Duodenal mucosa (tissue), 2 donors: ENCODE measurements at regions not wholly inside any gene's neighbourhood (a gene's known extent, or its start where the extent isn't known, plus 50 kb on each side); places are given as distances from the start of the nearest gene placed in this dataset.

Experiments used
- H3K27ac ChIP-seq: one replicate; pipeline ENCODE4 v1.7.0; 2013; ENCODE audit warnings: low read depth, low read length
- H3K27me3 ChIP-seq, 2 donors: one replicate each; pipeline ENCODE4 v1.7.0; 2013; ENCODE audit warnings: low read length in 2 of 2, control low read depth in 1 of 2; ENCODE audit not compliant: insufficient read depth in 2 of 2, control insufficient read depth in 1 of 2
- H3K36me3 ChIP-seq, 2 donors: one replicate each; pipeline ENCODE4 v1.7.0; 2013; ENCODE audit warnings: low read length in 2 of 2, control low read depth in 1 of 2; ENCODE audit not compliant: insufficient read depth in 2 of 2, control insufficient read depth in 1 of 2
- H3K4me1 ChIP-seq, 2 donors: one replicate each; pipeline ENCODE4 v1.7.0; 2013; ENCODE audit warnings: low read length in 2 of 2, control low read depth in 1 of 2; ENCODE audit not compliant: insufficient read depth in 2 of 2, control insufficient read depth in 1 of 2
- H3K4me3 ChIP-seq, 2 donors: one replicate each; pipeline ENCODE4 v1.7.0; 2013; ENCODE audit warnings: low read length in 2 of 2, low read depth in 1 of 2
- H3K9ac ChIP-seq, 2 donors: one replicate each; pipeline ENCODE4 v1.7.0; 2013; ENCODE audit warnings: low read length in 2 of 2, low read depth in 1 of 2
- H3K9me3 ChIP-seq, 2 donors: one replicate each; pipeline ENCODE4 v1.7.0; 2013; ENCODE audit warnings: low read length in 2 of 2, control low read depth in 1 of 2; ENCODE audit not compliant: control insufficient read depth in 1 of 2

DNA sequence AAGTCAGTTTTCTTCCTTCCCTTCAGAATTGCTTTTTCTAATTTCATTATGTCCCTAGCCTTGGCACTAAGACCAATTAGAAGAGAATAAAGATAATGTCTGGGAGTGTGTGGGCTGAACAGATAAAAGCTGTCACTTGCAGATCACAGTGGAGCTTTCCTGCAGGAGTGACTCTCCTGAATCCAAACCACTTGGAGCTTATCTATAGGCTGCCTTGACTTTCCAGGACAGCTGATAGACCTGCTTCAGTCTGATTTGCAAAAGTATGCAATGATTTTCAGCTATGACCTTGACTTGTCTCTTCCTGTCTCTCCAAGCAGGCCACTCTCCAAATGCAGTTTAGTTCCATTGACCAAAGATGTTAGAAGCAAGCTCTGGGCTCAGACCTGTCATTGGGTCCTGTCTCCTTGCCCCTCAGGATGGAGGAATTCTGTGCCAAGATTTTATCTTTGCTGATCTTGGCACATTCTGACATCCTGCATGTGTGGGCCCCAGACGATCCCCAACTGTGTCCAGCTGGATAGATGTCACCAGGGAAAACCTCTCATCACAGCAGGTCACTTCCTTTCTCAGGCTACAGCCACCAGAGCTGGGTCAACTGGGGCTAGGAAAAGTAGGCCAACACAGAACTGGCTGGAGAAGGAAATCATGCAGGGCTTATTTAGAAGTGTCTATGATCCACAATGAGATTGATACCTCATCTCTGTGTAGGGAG, 120.9 kb upstream of the ZNF438 start:
- Histone ChIP-seq H3K36me3 (no peaks in the 10 kb centered on the region), H3K27ac (no peak overlapping the region), H3K4me1 (no peaks in the 10 kb centered on the region), H3K9me3 (no peaks in the 10 kb centered on the region), H3K27me3 (no peaks in the 10 kb centered on the region), H3K9ac (no peak overlapping the region), H3K4me3 (no peak overlapping the region)

DNA sequence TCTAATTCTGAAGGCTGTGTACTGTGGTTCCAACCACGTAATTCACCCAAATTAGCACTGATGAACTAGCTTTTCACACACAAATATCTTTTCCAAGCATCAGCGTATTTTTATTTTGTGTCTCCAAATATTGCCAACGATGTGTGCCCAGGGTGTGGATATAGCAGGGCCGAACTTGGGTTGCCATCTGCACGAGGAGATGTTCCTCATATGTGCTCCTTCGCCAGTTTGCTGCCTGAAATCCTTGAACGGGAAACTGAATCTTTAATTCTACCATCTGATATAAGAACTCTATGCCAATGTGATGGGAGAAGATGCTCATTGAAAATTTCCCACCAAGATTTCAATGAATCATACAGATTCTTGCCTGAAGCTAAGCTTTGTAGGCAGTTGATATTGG, 121.5 kb upstream of the ZNF438 start:
- H3K27ac ChIP-seq, result no peak overlapping the region
- H3K9me3 ChIP-seq, result no peaks in the 10 kb centered on the region
- no peaks in the 10 kb centered on the region for H3K36me3 ChIP-seq
- no peak overlapping the region for H3K9ac ChIP-seq
- H3K4me1 ChIP-seq, result no peaks in the 10 kb centered on the region
- H3K27me3 ChIP-seq, result no peaks in the 10 kb centered on the region
- no peak overlapping the region for H3K4me3 ChIP-seq

DNA sequence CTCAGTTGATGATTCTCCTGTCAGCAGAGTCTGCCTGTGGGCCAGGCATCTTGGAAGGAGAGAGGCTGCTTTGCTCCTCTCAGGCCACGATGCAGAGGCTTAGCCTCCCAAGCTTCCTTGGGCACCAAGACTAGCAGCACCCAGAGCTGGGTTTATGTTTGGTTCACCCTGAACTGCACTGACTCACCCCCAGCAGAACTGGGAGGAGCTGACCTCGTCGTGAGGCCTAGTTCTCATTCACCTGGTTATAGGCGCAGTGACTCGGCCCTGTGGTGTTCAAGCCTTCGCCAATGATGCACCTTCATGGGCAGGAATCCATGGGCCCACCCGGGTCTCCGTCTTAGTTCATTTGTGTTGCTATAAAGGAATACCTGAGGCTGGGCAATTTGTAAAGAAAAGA, 122.0 kb upstream of the ZNF438 start:
- H3K4me3 ChIP-seq, result no peak overlapping the region
- no peak overlapping the region for H3K9ac ChIP-seq
- H3K4me1 ChIP-seq, result no peaks in the 10 kb centered on the region
- H3K9me3 ChIP-seq, result no peaks in the 10 kb centered on the region
- no peak overlapping the region for H3K27ac ChIP-seq
- H3K36me3 ChIP-seq, result no peaks in the 10 kb centered on the region
- H3K27me3 ChIP-seq, result no peaks in the 10 kb centered on the region

DNA sequence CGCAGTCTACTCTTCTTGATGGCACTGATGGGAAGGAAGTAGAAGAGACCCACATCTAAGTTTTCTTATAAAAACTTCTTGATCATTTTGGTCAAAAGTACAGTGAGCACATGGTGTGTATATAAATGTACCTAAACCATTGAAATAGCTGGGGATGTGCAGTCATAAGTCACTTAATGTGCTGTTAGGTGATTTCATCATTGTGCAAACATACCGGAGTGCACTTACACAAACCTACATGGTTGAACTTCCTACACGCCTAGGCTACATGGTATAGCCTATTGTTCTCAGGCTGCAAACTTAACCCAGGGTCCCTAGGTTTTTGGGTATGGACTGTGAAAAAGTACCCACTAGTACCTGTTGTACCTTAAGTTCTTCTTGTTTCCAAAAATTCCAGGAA, 123.3 kb upstream of the ZNF438 start:
- Histone ChIP-seq H3K4me3 (no peak overlapping the region), H3K36me3 (no peaks in the 10 kb centered on the region), H3K9ac (no peak overlapping the region), H3K27ac (no peak overlapping the region), H3K27me3 (no peaks in the 10 kb centered on the region), H3K9me3 (no peaks in the 10 kb centered on the region), H3K4me1 (no peaks in the 10 kb centered on the region)

DNA sequence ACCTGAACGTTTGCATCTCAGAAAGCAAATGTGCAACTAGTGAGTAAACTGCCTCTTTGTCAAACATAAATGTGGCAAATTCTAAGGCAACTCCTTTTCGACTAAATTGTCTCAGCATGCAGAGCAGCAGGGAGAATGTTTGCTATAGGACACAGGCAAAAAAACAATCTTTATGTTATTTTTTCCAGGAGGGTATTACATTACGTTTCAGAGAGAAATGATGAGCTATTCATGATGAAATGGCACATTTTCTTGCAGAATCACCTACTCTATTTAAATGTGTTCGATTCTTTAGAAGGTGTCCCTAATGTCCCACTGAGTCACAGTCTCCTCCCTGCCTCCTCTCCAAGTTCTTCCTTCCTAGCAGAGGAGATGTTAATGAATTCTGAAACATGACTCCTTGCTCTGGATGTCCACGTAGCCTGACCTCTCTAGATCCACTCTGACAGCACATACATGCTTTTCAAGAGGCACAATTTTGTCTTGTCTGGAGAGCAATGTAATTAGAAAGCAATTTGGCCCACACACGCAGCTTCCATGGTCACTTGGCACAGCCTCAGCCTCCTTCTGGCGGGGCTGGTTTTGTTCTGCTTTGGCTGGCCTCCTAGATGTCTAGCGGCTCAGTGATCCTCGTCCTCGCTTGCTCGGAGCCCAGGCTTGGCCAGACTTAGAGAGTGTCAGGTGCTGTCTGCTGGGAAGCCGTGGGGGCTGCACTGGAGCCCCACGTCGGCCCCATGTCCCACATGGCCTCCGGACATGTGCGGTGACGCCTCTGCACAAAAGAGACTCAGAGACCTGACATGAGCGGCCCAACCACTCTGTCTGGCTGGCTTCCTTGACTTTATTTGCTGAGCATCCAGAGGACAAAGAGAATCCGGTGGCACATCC, 125.7 kb upstream of the ZNF438 start:
- no peak overlapping the region for H3K9ac ChIP-seq
- no peak overlapping the region for H3K27ac ChIP-seq
- H3K4me3 ChIP-seq, result no peak overlapping the region
- no peaks in the 10 kb centered on the region for H3K9me3 ChIP-seq
- no peaks in the 10 kb centered on the region for H3K4me1 ChIP-seq
- H3K27me3 ChIP-seq, result no peaks in the 10 kb centered on the region
- H3K36me3 ChIP-seq, result no peaks in the 10 kb centered on the region

DNA sequence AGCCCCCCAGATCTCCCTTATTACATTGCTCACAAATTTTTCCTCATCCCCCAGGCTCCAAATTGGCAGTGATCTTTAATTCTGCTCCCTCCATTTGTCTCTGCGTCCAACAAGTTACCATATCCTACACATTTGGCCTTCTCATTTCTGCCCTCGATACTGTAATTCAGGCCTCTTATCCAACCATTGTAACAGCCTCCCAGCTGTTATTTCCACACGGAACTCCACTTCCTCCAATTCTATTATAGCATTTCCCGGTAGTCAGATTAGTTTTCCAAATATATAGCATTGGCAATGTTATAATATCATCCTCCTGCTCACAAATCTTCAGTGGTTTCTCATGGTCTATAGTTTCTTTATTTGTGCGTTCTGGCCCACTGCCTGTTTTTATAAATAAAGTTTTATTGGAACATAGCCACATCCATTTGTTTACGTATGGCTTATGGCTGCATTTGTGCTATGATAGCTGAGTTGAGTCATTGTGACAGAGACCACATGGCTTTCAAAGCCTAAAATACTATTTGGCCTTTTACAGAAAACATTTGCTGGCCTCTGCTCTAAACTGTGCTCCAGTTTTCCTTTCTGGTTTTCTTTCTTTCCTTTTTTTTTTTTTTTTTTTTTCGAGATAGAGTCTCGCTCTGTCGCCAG, 126.5 kb upstream of the ZNF438 start:
- H3K9ac ChIP-seq, result no peak overlapping the region
- H3K4me3 ChIP-seq, result no peak overlapping the region
- no peaks in the 10 kb centered on the region for H3K9me3 ChIP-seq
- H3K27ac ChIP-seq, result no peak overlapping the region
- H3K36me3 ChIP-seq, result no peaks in the 10 kb centered on the region
- H3K27me3 ChIP-seq, result no peaks in the 10 kb centered on the region
- H3K4me1 ChIP-seq, result no peaks in the 10 kb centered on the region

DNA sequence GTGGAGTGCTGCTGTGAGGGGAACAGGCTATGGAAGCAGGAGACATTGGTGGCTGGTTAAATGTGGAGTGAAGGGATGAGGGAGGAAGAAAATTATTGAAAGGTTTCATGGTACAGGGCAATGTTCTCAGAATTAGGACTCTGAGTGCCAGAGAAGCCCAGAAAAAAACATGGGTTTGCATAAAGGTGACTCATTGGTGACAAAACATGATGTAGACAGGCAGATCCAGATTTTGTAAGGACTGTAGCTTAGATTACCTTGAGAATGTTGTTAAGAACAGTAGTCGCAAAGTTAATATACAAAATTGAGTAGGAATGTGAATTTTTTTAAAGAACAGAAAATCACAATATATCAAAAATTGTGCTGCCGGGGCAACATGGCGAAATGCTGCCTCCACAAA, 134.9 kb upstream of the ZNF438 start:
- no peak overlapping the region for H3K9ac ChIP-seq
- H3K4me1 ChIP-seq, result no peaks in the 10 kb centered on the region
- no peaks in the 10 kb centered on the region for H3K36me3 ChIP-seq
- H3K9me3 ChIP-seq, result peaks cover 4 to 5% of the 10 kb centered on the region in 2 donors
- H3K27ac ChIP-seq, result no peak overlapping the region
- no peaks in the 10 kb centered on the region for H3K27me3 ChIP-seq
- no peak overlapping the region for H3K4me3 ChIP-seq

DNA sequence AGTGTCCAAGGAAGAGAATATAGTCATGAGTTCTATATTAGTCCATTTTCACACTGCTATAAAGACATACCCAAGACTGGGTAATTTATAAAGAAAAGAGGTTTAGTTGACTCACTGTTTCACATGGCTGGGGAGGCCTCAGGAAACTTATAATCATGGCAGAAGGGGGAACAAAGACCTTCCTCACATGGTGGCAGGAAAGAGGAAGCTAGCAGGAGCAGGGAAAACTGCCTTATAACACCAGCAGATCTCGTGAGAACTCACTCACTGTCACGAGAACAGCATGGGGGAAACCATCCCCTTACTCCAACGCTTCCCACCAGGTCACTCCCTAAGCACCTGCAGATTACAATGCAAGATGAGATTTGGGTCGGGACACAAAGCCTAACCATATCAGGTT, 139.0 kb upstream of the ZNF438 start:
- H3K9me3 ChIP-seq, result peaks cover 4 to 12% of the 10 kb centered on the region in 2 donors
- no peak overlapping the region for H3K9ac ChIP-seq
- no peaks in the 10 kb centered on the region for H3K36me3 ChIP-seq
- no peak overlapping the region for H3K27ac ChIP-seq
- no peak overlapping the region for H3K4me3 ChIP-seq
- H3K4me1 ChIP-seq, result no peaks in the 10 kb centered on the region
- H3K27me3 ChIP-seq, result no peaks in the 10 kb centered on the region

DNA sequence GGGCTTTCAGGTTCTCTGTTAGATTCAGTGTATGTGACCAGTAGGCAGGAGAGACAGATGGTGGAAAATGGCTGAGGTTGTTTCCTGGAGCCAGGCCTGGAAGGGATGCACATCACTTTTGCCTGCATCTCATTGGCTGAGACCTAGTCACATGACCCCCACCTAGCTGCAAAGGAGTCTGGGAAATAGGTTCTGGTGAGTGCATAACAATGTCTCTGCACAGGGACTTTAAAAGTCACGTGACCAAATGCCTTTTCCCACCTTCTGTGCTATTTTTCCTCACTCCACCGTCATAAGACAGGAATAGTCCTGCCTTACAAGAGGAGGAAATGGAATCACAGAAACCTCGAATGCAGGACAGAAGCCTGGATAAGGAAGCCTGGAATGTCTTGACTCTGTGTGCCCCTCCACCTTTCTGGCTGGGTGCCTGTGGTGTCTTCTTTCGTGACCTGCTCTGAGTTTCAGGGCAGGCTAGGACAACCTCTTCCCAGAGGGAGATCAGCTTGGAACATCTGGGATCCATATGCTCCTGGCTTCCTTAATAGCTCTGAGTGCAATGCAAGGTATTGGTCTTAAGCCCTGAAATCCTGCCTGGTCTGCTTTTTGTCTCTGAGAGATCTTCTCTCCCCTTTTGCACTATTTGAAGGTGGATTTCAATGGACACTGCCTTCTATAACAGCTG, 139.9 kb upstream of the ZNF438 start:
- H3K4me3 ChIP-seq, result no peak overlapping the region
- H3K27ac ChIP-seq, result no peak overlapping the region
- H3K9ac ChIP-seq, result no peak overlapping the region
- no peaks in the 10 kb centered on the region for H3K36me3 ChIP-seq
- no peaks in the 10 kb centered on the region for H3K27me3 ChIP-seq
- H3K9me3 ChIP-seq, result peaks cover 4 to 12% of the 10 kb centered on the region in 2 donors
- no peaks in the 10 kb centered on the region for H3K4me1 ChIP-seq

DNA sequence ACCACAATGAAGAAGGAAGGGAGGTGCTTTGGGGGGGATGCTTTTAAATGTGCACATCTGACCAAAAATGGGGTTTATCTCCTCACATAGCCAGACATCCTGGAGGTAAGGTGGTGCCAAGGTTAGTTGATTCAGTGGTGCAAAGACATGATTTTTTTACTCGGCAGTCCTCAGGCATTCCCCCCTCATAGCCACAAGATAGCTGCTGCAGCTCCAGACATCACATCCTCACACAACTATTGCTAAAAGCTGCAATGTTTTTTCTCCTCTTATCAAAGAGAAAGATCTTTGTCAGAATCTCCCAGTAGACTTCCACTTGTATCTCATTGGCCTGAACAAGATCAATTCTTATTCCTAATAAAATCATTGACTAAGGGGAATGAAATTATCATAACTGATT, 141.3 kb upstream of the ZNF438 start:
- no peaks in the 10 kb centered on the region for H3K4me1 ChIP-seq
- H3K9me3 ChIP-seq, result peaks cover 4 to 12% of the 10 kb centered on the region in 2 donors
- H3K27me3 ChIP-seq, result no peaks in the 10 kb centered on the region
- no peaks in the 10 kb centered on the region for H3K36me3 ChIP-seq
- H3K4me3 ChIP-seq, result no peak overlapping the region
- no peak overlapping the region for H3K27ac ChIP-seq
- H3K9ac ChIP-seq, result no peak overlapping the region
